ENCODE measurements at regions not wholly inside any gene's neighbourhood (a gene's known extent, or its start where the extent isn't known, plus 50 kb on each side); places are given as distances from the start of the nearest gene placed in this dataset.

GRCh38 chr2:217286833-217287232, 427.0 kb upstream of the TNP1 start:
- no peak for DNase-seq (ENCODE audit: low read depth in 1 of 2, low spot score in 1 of 2)

DNA sequence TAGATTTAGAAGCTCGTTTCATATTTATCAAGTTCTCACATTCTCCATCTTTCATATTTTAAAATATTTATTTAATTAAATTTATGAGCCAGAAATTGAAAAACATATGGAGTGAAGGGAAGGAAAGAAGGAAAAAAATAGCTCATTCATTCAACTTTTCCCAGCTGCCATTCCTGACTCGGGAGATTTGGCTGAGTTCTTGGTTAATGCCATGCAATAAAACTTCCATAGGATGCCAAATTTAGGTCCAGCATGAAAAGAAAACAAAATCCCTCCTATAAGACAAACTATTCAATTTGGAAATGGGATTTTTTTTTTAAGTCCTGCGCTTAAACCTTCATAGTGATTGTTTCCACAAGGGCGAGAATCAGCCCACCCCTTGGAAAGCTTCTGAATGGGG, 426.1 kb upstream of the TNP1 start:
- no peak for DNase-seq (ENCODE audit: low read depth in 1 of 2, low spot score in 1 of 2)

DNA sequence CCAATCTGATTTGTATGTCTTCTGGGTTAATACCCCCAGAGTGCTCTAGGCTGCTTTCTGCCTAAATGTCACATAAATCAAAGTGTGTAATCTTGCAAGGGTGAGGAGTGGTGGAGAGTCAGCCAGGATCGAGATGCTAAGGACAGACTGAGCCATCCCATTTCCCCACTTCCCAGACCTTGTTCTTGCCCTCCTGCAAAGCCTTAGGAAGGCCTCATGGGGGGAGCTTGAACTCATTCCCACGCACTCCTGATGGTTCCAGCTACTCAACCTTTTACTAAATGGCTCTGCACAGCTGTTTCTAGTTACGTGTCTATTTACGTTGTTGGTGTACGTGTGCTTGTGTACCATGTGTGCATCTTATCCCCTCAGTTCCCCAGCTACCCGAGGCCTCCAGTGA, 423.6 kb upstream of the TNP1 start:
- no peak for DNase-seq (ENCODE audit: low read depth in 1 of 2, low spot score in 1 of 2)

- no peak for DNase-seq (ENCODE audit: low read depth in 1 of 2, low spot score in 1 of 2)
These were observed 422.7 kb upstream of the TNP1 start for GRCh38 chr2:217282531-217282930.

- DNase-seq (ENCODE audit: low read depth in 1 of 2, low spot score in 1 of 2) = no peak
These were observed 419.7 kb upstream of the TNP1 start for GRCh38 chr2:217279556-217279955.

- DNase-seq (ENCODE audit: low read depth in 1 of 2, low spot score in 1 of 2) = no peak
These were observed 419.3 kb upstream of the TNP1 start for GRCh38 chr2:217279140-217279539.

DNA sequence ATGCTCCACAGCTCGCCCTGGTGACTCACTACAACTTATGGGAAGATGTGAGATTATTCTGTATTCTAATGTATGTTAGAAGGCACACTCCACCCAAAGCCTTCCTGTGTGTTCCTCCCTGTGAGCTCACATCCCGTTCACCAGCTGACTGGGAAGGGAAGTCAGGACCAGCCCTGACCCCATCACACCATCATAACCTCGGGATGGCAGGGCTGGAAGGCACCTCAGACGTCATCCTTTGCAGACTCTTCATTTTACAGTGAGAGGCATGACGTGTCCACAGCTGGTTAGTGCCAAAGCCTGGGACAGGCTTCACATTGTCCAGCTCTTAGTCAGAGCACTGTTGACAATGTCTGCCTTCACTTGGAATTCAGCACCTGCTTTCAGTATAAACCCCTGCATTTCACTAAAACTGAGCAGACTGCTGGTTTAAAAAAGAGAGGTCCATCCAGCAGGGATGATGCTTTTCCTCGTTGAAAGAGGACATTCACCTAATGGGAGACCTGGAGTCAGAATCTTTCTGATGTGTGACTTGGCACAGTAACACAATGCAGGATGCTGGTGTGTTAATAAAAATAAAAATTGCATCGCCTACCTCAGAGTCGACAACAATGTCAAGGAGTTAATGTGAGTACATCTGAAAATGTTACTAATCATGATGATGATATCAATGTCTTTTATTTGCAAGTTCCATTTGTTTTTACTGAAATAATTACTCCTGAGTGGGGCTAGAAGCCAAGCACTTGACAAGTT, 418.0 kb upstream of the TNP1 start:
- no peak for DNase-seq (ENCODE audit: low read depth in 1 of 2, low spot score in 1 of 2)

- DNase-seq (ENCODE audit: low read depth in 1 of 2, low spot score in 1 of 2) = no peak
These were observed 416.6 kb upstream of the TNP1 start for GRCh38 chr2:217276433-217276832.

DNA sequence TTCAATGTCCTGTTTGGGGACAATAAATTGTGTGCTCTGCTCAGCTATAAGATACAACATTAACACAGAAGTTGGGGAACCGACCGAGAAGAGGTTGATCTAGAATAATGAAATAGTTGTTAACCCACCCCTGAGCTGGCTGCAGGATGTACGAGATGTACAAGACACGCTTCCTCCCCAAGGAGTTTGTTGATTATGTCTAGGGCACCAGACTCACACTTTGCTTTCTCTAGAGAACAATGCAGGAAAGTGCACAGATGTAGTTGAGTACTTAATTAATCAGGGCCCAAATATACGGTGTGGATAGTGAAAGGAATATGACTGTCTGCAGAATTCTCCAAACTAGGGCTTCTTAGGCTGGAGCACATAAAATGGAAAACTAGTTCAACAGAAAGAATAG, 415.2 kb upstream of the TNP1 start:
- no peak for DNase-seq (ENCODE audit: low read depth in 1 of 2, low spot score in 1 of 2)

- no peak for DNase-seq (ENCODE audit: low read depth in 1 of 2, low spot score in 1 of 2)
These were observed 414.7 kb upstream of the TNP1 start for GRCh38 chr2:217274578-217274977.

- no peak for DNase-seq (ENCODE audit: low read depth in 1 of 2, low spot score in 1 of 2)
These were observed 414.0 kb upstream of the TNP1 start for GRCh38 chr2:217273851-217274250.

DNA sequence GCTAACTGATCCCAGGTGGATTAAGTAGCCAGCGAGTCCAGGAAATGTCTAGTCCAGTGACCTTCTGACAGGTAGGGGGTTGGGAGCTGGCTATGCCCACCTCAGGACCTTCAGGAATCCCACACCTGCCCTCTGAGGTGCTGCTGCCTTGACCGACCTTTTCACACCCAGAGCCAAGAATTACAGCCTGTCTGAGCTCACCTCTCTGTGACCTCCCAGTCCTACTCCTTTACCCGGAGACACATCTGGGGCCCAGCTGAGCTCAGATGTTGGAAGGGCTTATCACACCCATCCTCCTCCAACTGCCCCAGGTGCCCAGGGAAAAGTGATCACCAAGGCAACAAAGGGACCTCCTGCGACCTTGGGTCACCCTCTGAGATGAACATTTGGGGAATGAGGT, 413.3 kb upstream of the TNP1 start:
- no peak for DNase-seq (ENCODE audit: low read depth in 1 of 2, low spot score in 1 of 2)

DNA sequence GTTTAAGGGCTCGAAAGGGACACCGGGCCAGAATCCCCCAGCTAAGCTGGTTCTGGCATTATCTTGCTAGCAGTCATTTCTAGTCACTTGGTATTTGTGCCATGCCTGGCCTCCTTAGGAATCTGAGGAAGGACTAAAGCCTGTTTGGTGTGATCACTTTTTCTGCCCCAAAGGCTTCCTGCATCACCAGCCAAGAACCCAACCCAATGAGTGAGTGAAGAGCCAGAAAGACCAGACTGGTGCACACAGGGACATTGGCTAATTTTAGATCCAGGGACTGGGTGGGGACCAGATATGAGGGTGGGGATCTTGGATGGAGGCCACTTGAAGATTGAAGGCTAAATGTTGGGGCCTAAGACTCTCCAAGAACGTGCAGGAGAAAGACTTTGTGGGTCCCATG, 411.9 kb upstream of the TNP1 start:
- DNase-seq (ENCODE audit: low read depth in 1 of 2, low spot score in 1 of 2) = no peak

- DNase-seq (ENCODE audit: low read depth in 1 of 2, low spot score in 1 of 2) = no peak
These were observed 410.7 kb upstream of the TNP1 start for GRCh38 chr2:217270485-217271121.

DNA sequence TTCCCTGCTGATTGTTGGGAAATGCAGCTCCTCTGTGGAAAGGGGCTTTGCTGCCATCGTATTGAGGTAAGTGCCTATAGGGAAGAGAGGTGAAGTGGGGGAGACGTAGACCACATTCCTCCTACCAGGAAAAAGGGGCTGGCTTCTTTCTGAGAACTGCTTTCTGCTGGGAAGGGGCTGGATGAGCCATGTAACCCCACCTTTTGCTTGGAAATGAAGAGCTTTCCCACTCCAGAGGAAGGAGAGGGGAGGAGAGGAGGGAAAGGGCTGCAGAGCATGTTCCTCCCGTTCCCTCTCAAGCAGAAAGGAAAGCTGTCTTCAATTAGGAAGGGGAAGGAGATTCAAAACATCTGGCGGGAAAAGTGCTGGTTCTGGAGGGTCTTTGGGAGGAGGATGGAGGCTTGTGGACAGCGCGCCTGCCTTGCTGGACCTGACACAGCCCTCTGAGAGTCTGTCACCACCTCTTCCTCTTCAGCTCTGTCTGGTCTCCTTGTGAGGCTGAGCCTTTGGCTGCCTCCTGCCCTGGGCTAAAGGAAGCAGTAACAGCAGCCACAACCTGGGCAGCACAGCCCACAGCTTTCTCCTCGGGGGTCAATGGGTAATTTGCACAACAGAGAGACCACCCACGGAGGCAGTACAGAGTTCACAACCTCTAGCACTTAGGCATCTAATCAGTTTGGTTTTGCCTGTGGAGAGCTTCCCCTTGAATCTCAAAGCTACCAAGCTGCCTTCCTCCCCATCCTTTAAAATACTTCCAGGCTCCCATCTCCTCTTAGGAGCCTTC, 410.0 kb upstream of the TNP1 start:
- no peak for DNase-seq (ENCODE audit: low read depth in 1 of 2, low spot score in 1 of 2)

DNA sequence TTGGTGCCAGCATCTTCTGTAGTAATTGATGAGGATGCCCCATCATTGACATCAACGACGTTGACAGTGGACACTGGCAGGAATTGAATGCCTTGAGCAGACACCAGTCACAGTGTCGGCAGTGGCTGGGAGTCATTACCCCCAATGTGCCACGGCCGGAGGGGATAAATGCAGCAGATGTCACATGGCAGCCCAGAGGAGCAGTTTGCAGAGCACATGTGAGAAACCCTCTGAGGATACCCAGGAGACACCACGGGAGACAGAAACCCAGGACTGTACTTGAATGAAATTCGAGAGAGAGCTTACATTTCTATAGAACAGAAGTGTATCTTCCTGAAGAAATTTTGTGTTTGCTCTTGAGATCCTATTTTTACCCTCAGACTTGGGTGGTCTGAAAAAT, 409.1 kb upstream of the TNP1 start:
- no peak for DNase-seq (ENCODE audit: low read depth in 1 of 2, low spot score in 1 of 2)

- DNase-seq (ENCODE audit: low read depth in 1 of 2, low spot score in 1 of 2) = no peak
These were observed 407.9 kb upstream of the TNP1 start for GRCh38 chr2:217267758-217268157.

DNA sequence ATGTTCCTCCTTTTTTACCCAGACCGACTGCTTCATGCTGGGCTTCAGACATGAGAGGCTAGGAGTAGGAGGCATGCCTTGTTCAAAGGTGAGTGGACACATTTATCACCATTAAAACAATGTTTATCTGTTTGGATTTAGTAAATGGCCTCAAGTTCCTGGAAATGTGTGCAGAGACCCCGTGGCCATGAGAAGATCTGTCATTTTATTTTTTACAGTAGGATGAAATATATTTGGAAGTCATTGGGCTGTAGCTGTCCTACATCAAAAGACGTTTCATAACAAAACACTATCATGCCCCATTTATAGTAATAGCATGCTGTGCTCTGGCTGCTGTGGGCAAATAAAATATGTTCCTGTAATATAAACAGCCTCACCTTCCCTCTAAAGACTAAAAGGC, 403.9 kb upstream of the TNP1 start:
- DNase-seq (ENCODE audit: low read depth in 1 of 2, low spot score in 1 of 2) = no peak

DNA sequence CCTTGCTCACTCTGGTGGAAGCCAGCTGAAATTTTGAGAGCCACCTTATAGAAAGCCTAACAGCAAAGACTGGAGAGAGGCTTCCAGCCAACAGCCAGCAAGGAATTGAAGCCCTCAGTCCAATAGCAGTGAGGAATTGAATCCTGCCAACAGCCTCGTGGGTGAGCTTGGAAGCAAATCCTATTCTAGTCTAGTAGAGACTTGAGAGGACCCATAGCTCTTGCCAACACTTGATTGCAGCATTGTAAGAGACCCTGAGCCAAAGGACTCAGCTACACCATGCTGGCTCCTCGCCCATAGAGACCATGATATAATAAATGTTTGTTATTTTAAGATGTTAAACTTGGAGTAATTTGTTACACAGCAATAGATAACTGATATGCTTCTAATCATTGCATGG, 403.0 kb upstream of the TNP1 start:
- DNase-seq (ENCODE audit: low read depth in 1 of 2, low spot score in 1 of 2) = no peak

DNA sequence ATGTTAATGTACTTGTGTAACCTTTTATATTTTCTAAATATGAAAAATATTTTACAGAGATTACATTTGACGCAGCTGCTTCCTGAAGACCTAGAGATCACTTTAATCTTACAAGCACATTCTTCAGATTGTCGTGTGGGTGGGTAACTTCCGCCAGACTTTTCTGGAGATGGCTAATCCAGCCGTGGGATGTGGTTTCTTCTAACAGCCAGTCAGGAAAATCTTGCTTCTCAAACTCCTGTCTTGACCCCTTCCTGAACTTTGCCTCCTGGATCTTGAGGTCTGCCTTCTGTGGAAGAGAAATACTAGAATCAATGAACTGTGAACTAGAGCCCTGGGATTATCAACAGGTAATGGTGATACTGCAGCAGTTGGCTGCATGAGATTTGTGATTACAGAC, 401.6 kb upstream of the TNP1 start:
- no peak for DNase-seq (ENCODE audit: low read depth in 1 of 2, low spot score in 1 of 2)

GRCh38 chr2:217260441-217261115, 400.7 kb upstream of the TNP1 start:
- no peak for DNase-seq (ENCODE audit: low read depth in 1 of 2, low spot score in 1 of 2)

GRCh38 chr2:217258170-217258569, 398.3 kb upstream of the TNP1 start:
- no peak for DNase-seq (ENCODE audit: low read depth in 1 of 2, low spot score in 1 of 2)

Measured in activated T-helper 1 cell treated with anti-CD3 and anti-CD28 coated beads, Interleukin-2, amount 50 U/mL, for 16 hours (primary cell).